ENCODE measurements at regions not wholly inside any gene's neighbourhood (a gene's known extent, or its start where the extent isn't known, plus 50 kb on each side); places are given as distances from the start of the nearest gene placed in this dataset.
A peak's percentile ranks its signal among the peaks of the same experiment; 100 is the strongest.

DNA sequence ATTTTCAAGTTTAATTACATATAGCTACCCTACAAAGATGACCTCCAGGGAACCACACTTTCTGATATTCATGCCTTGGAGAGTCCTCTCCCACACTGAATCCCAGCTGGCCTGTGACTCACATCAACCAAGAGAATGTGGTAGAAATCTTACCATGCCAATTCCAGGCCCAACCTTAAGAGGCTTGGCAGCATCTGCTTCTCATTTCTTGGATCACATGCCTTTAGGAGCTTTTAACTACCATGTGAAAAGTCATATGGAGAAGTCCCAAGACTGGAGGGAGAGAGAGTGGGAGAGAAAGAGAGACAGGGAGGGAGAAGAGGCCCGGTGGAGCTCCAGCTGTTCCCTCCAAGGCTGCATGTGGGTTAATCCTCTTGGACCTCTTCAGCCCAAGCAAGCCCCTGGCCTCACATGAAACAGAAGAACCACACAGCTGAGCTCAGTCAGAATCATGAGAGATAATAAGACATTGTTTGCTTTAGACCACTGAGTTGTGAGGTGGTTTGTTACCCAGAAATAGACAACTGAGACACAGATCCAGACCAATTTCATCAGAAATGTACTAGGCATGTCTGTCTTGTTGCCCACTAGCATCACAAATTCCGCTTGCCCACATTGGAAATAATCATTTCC, 190.7 kb downstream of the MTCL1 start:
- Histone ChIP-seq H3K9ac (ENCODE audit: low read depth in 1 of 2, low read length in 2 of 2) (no peak overlapping the region), H3K27ac (ENCODE audit: low read depth in 2 of 2, low read length in 2 of 2) (no peak overlapping the region), H3K4me3 (ENCODE audit: low read length in 2 of 2) (no peak overlapping the region), H3K27me3 (ENCODE audit: control insufficient read depth in 2 of 2, insufficient read depth in 2 of 2, low read length in 2 of 2) (peaks cover 0 to 2% of the 10 kb centered on the region in 2 donors), H3K9me3 (ENCODE audit: control insufficient read depth in 2 of 2, low read length in 2 of 2) (no peaks in the 10 kb centered on the region), H3K4me1 (ENCODE audit: control insufficient read depth in 2 of 2, insufficient read depth in 2 of 2, low read length in 2 of 2) (no peaks in the 10 kb centered on the region), H3K36me3 (ENCODE audit: control insufficient read depth in 2 of 2, insufficient read depth in 2 of 2, low read length in 2 of 2) (no peaks in the 10 kb centered on the region)

DNA sequence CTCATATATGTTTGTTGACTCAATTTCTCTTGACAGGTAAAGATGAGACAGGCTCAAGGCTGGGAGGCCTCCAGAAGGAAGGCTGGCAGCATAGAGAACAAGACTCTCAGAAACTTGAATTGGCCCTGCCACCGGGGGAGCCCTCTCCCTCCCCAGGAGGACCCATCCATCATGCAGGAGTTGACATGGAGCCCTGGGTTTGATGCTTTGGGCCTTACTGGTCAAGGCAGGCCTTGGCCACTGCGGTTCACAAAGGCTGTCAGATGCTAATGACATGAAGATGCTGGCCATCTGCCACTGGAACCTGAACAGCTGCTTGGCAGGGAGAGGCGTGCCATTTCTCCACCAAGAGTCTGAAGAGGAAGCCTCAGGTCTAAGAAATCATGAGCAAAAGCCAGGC, 193.6 kb downstream of the MTCL1 start:
- no peak overlapping the region for H3K27ac ChIP-seq (ENCODE audit: low read depth in 2 of 2, low read length in 2 of 2)
- no peaks in the 10 kb centered on the region for H3K4me1 ChIP-seq (ENCODE audit: control insufficient read depth in 2 of 2, insufficient read depth in 2 of 2, low read length in 2 of 2)
- no peak overlapping the region for H3K4me3 ChIP-seq (ENCODE audit: low read length in 2 of 2)
- no peak overlapping the region for H3K9ac ChIP-seq (ENCODE audit: low read depth in 1 of 2, low read length in 2 of 2)
- no peaks in the 10 kb centered on the region for H3K36me3 ChIP-seq (ENCODE audit: control insufficient read depth in 2 of 2, insufficient read depth in 2 of 2, low read length in 2 of 2)
- peaks cover 0 to 2% of the 10 kb centered on the region in 2 donors for H3K27me3 ChIP-seq (ENCODE audit: control insufficient read depth in 2 of 2, insufficient read depth in 2 of 2, low read length in 2 of 2)
- H3K9me3 ChIP-seq (ENCODE audit: control insufficient read depth in 2 of 2, low read length in 2 of 2) = no peaks in the 10 kb centered on the region

DNA sequence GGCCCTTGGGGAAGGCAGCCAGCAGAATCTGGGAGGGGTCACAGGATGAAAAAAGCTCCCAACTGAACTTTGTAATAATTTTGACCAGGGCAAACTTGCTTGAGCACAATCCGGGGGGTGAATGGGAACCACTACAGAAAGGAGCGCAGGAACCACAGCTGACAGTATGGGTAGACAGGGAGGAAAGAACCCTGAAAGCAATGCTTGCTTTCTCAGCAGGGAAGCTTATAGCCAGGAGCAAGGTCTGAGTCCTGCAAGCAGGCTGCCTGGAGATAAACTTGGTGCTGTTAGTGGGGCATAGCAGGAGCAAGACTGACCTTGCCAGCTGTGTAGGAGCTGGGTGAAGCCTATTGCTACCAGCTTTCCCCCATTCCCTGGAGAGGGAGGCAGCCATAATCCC, 195.2 kb downstream of the MTCL1 start:
- Histone ChIP-seq H3K27ac (ENCODE audit: low read depth in 2 of 2, low read length in 2 of 2) (no peak overlapping the region), H3K9me3 (ENCODE audit: control insufficient read depth in 2 of 2, low read length in 2 of 2) (no peaks in the 10 kb centered on the region), H3K4me1 (ENCODE audit: control insufficient read depth in 2 of 2, insufficient read depth in 2 of 2, low read length in 2 of 2) (no peaks in the 10 kb centered on the region), H3K9ac (ENCODE audit: low read depth in 1 of 2, low read length in 2 of 2) (no peak overlapping the region), H3K4me3 (ENCODE audit: low read length in 2 of 2) (no peak overlapping the region), H3K27me3 (ENCODE audit: control insufficient read depth in 2 of 2, insufficient read depth in 2 of 2, low read length in 2 of 2) (no peaks in the 10 kb centered on the region), H3K36me3 (ENCODE audit: control insufficient read depth in 2 of 2, insufficient read depth in 2 of 2, low read length in 2 of 2) (no peaks in the 10 kb centered on the region)

DNA sequence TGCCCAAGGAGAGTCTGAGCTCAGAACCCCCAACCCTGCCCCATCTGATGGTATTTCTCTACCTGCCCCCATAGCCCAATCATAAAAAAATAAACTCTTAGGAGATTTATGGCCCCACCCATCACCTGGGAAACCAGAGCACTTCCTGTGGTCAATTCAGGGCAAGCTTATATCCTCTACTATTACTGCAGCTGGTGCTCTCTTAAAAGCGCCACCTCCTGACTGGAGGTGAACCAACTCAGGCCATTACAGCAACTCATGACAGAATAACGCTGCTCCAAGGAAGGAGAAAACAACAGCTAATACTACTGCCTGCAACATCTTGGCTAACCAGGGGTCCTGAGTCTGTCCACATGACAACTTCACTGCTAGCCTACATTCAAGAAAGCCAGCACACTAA, 195.7 kb downstream of the MTCL1 start:
- H3K9ac ChIP-seq (ENCODE audit: low read depth in 1 of 2, low read length in 2 of 2) = no peak overlapping the region
- H3K4me1 ChIP-seq (ENCODE audit: control insufficient read depth in 2 of 2, insufficient read depth in 2 of 2, low read length in 2 of 2) = no peaks in the 10 kb centered on the region

DNA sequence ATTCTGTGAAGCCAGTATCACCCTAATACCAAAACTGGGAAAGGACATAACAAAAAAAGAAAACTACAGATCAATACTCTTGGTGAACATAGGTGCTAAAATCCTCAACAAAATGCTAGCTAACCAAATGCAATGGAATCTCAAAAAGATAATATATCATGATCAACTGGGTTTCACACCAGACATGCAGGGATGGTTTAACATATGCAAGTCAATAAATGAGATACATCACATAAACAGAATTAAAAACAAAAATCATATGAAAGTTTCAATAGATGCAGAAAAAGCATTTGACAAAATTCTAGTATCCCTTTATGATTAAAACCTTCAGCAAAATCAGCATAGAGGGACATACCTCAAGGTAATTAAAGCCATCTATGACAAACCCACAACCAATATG, 198.2 kb upstream of the NDUFV2 start:
- Histone ChIP-seq H3K36me3 (ENCODE audit: control insufficient read depth in 2 of 2, insufficient read depth in 2 of 2, low read length in 2 of 2) (no peaks in the 10 kb centered on the region), H3K4me3 (ENCODE audit: low read length in 2 of 2) (no peak overlapping the region), H3K9me3 (ENCODE audit: control insufficient read depth in 2 of 2, low read length in 2 of 2) (no peaks in the 10 kb centered on the region), H3K27me3 (ENCODE audit: control insufficient read depth in 2 of 2, insufficient read depth in 2 of 2, low read length in 2 of 2) (no peaks in the 10 kb centered on the region), H3K27ac (ENCODE audit: low read depth in 2 of 2, low read length in 2 of 2) (no peak overlapping the region), H3K4me1 (ENCODE audit: control insufficient read depth in 2 of 2, insufficient read depth in 2 of 2, low read length in 2 of 2) (no peaks in the 10 kb centered on the region), H3K9ac (ENCODE audit: low read depth in 1 of 2, low read length in 2 of 2) (no peak overlapping the region)

More for the DNA sequence above, 195.7 kb downstream of the MTCL1 start:
- no peaks in the 10 kb centered on the region for H3K27me3 ChIP-seq (ENCODE audit: control insufficient read depth in 2 of 2, insufficient read depth in 2 of 2, low read length in 2 of 2)
- no peaks in the 10 kb centered on the region for H3K36me3 ChIP-seq (ENCODE audit: control insufficient read depth in 2 of 2, insufficient read depth in 2 of 2, low read length in 2 of 2)
- no peaks in the 10 kb centered on the region for H3K9me3 ChIP-seq (ENCODE audit: control insufficient read depth in 2 of 2, low read length in 2 of 2)
- no peak overlapping the region for H3K4me3 ChIP-seq (ENCODE audit: low read length in 2 of 2)
- H3K27ac ChIP-seq (ENCODE audit: low read depth in 2 of 2, low read length in 2 of 2) = no peak overlapping the region

DNA sequence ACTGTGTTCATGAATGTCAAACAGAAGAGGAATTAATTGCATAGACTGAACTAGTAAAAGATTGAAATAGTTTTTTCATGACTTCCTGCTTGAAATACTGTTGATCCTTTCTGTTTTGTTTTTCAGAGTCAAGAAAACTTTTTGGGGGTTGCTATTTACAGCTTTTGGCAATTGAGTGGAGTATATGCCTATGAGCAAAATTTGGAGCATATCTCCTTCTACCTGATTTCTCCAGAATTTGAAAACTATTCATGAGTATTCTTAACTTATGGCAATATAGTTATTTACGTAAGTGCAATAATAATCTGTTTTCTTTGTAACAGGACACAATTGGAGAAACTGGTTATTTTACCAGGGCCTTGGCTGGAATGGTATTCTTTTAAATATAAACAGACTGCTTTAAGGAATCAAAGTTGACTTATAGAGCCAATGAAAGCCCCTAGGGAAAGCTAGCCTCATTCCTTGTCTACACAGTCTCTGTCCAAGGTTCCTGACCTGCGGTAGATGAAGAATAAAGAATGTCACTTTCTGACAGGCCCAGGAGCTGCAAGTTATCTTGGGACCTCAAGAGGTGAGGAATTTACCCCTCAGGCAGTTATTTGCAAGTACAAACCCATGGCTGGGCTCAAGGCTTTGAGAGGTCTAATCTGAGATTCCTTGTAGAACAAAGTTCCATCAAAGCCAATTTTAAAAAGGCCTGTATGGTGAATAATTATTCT, 193.5 kb upstream of the NDUFV2 start:
- H3K27me3 ChIP-seq (ENCODE audit: control insufficient read depth in 2 of 2, insufficient read depth in 2 of 2, low read length in 2 of 2) = no peaks in the 10 kb centered on the region
- no peak overlapping the region for H3K4me3 ChIP-seq (ENCODE audit: low read length in 2 of 2)
- no peaks in the 10 kb centered on the region for H3K4me1 ChIP-seq (ENCODE audit: control insufficient read depth in 2 of 2, insufficient read depth in 2 of 2, low read length in 2 of 2)
- H3K36me3 ChIP-seq (ENCODE audit: control insufficient read depth in 2 of 2, insufficient read depth in 2 of 2, low read length in 2 of 2) = no peaks in the 10 kb centered on the region
- no peak overlapping the region for H3K9ac ChIP-seq (ENCODE audit: low read depth in 1 of 2, low read length in 2 of 2)
- no peaks in the 10 kb centered on the region for H3K9me3 ChIP-seq (ENCODE audit: control insufficient read depth in 2 of 2, low read length in 2 of 2)
- no peak overlapping the region for H3K27ac ChIP-seq (ENCODE audit: low read depth in 2 of 2, low read length in 2 of 2)

DNA sequence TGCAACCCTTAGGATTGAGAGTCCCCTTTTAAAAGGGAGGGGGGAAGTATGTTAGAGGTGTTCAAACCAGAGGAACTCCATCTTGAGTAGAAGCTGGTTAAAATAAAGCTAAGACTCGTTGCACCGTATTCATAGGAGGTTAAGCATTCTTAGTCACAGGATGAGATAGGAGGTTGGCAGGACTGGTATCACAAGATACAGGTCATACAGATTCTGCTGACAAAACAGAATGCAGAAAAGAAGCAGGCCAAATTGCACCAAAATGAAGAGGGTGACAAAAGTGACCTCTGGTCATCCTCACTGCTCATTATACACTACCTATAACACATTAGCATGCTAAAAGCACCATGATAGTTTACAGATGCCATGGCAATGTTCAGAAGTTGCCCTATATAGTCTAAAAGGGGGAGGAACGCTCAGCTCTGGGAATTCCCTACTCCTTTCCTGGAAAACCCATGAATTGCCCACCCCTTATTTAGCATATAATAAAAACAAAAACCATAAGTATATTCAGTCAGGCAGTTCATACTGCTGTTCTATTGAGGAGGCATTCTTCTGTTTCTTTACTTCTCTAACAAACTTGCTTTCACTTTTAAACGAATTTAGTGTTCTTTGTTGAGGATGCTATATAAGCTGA, 192.2 kb upstream of the NDUFV2 start:
- Histone ChIP-seq H3K27me3 (ENCODE audit: control insufficient read depth in 2 of 2, insufficient read depth in 2 of 2, low read length in 2 of 2) (no peaks in the 10 kb centered on the region), H3K4me3 (ENCODE audit: low read length in 2 of 2) (no peak overlapping the region), H3K9ac (ENCODE audit: low read depth in 1 of 2, low read length in 2 of 2) (no peak overlapping the region), H3K4me1 (ENCODE audit: control insufficient read depth in 2 of 2, insufficient read depth in 2 of 2, low read length in 2 of 2) (no peaks in the 10 kb centered on the region), H3K27ac (ENCODE audit: low read depth in 2 of 2, low read length in 2 of 2) (no peak overlapping the region), H3K36me3 (ENCODE audit: control insufficient read depth in 2 of 2, insufficient read depth in 2 of 2, low read length in 2 of 2) (no peaks in the 10 kb centered on the region), H3K9me3 (ENCODE audit: control insufficient read depth in 2 of 2, low read length in 2 of 2) (no peaks in the 10 kb centered on the region)

DNA sequence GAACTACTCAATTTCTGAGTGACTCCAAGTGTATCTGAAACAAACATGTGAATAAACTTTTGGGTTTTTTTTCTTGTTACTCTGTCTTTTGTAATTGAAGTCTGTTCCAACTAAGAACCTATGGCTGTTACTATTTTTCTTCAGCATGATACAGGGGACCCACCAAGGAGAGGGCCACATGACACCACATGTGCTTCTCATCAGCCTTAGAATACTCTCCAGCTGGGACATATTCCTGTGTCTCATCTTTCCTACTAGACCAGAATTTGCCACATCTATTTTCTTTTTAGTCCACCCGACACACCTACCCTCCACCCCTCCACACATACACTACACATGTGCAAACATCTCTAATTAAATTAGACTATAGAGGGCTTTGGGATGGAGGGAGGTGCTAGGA, 191.7 kb upstream of the NDUFV2 start:
- H3K9ac ChIP-seq (ENCODE audit: low read depth in 1 of 2, low read length in 2 of 2) = no peak overlapping the region
- no peaks in the 10 kb centered on the region for H3K36me3 ChIP-seq (ENCODE audit: control insufficient read depth in 2 of 2, insufficient read depth in 2 of 2, low read length in 2 of 2)
- no peak overlapping the region for H3K4me3 ChIP-seq (ENCODE audit: low read length in 2 of 2)
- peak overlapping the region in 1 of 2 donors; percentile 4 for H3K27ac ChIP-seq (ENCODE audit: low read depth in 2 of 2, low read length in 2 of 2)
- no peaks in the 10 kb centered on the region for H3K9me3 ChIP-seq (ENCODE audit: control insufficient read depth in 2 of 2, low read length in 2 of 2)
- no peaks in the 10 kb centered on the region for H3K4me1 ChIP-seq (ENCODE audit: control insufficient read depth in 2 of 2, insufficient read depth in 2 of 2, low read length in 2 of 2)
- H3K27me3 ChIP-seq (ENCODE audit: control insufficient read depth in 2 of 2, insufficient read depth in 2 of 2, low read length in 2 of 2) = no peaks in the 10 kb centered on the region

DNA sequence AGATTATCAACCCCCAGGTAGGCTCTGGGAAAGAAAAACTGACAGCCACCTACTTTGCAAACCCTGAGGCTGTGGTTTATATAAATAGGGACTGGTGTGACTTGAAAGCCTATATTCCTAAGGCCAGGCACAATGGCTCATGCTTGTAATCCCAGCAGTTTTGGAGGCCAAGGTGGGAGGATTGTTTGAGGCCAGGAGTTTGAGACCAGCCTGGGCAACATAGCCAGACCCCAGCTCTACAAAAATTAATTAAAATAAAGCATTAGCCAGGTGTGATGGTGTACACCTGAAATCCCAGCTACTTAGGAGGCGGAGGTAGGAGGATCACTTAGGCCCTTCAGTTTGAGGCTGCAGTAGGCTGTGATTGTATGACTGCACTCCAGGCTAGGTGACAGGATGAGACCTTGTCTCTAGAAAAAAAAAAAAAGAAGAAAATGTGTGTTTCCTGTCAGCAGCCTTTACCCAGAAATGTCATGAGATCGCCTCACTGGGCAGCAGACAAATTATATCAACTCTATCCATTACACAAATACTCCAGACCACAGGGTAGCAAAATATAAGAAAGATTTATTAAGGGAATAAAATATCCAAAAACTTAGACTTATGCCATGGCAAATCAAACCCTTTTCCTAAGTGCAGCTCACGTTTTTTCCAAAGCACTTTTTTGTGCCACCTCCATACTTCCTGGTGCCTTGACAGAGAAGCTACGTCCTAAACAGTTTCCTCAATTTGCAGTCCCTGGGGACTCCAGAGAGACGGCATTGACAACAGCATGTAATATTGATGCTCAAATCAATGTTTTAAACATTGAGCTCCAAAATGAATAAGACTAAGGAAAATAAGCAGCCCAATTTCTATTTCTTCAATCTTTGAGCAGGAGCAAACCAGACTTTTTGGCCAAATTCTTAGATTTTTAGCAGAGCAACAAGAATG, 190.8 kb upstream of the NDUFV2 start:
- Histone ChIP-seq H3K36me3 (ENCODE audit: control insufficient read depth in 2 of 2, insufficient read depth in 2 of 2, low read length in 2 of 2) (no peaks in the 10 kb centered on the region), H3K9me3 (ENCODE audit: control insufficient read depth in 2 of 2, low read length in 2 of 2) (no peaks in the 10 kb centered on the region), H3K27me3 (ENCODE audit: control insufficient read depth in 2 of 2, insufficient read depth in 2 of 2, low read length in 2 of 2) (no peaks in the 10 kb centered on the region), H3K9ac (ENCODE audit: low read depth in 1 of 2, low read length in 2 of 2) (no peak overlapping the region), H3K4me3 (ENCODE audit: low read length in 2 of 2) (no peak overlapping the region), H3K4me1 (ENCODE audit: control insufficient read depth in 2 of 2, insufficient read depth in 2 of 2, low read length in 2 of 2) (no peaks in the 10 kb centered on the region), H3K27ac (ENCODE audit: low read depth in 2 of 2, low read length in 2 of 2) (peak overlapping the region in 1 of 2 donors; percentile 16)
